Breast epithelium (tissue), 3 donors: ENCODE measurements at regions not wholly inside any gene's neighbourhood (a gene's known extent, or its start where the extent isn't known, plus 50 kb on each side); places are given as distances from the start of the nearest gene placed in this dataset.

Experiments
- POLR2A ChIP-seq: fragments of 450-650 bp; IDR thresholded peaks from one replicate; pipeline ENCODE4 v1.6.1; 2016; ENCODE audit warnings: antibody characterized with exemption, mild to moderate bottlenecking, moderate library complexity
- POLR2AphosphoS5 ChIP-seq, 3 donors: sonication (generic); formaldehyde crosslinking; IDR thresholded peaks; one replicate each; pipeline ENCODE4 v1.6.1; 2017; ENCODE audit warnings: antibody characterized with exemption in 3 of 3
- TF ChIP-seq, protein P1 (sequence below), 3 donors: fragments of 450-650 bp; IDR thresholded peaks; one replicate each; pipeline ENCODE4 v1.5.1; 2016 to 2017; ENCODE audit warnings: antibody characterized with exemption in 3 of 3, mild to moderate bottlenecking in 3 of 3, moderate library complexity in 3 of 3

DNA sequence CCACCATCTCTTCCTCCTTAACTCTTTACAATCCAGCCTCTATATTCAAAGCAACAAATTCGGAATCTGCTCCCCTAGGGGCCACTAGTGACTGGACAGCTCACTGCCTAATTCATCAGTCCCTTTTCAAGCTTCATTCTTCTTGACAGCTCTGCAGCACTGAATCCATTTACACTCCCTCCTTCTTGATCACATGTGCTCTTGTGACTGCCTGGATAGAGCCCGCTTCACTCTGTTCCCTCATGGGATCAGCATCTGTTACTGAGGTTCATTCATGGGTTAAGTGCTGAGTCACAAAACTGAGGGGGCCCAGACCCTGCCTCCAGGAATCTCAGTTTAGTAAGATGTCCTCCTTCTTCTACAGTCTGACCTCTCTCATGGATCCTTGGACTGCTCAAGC is 81.5 kb downstream of the CYRIA start:
- TF ChIP-seq, protein P1, sequence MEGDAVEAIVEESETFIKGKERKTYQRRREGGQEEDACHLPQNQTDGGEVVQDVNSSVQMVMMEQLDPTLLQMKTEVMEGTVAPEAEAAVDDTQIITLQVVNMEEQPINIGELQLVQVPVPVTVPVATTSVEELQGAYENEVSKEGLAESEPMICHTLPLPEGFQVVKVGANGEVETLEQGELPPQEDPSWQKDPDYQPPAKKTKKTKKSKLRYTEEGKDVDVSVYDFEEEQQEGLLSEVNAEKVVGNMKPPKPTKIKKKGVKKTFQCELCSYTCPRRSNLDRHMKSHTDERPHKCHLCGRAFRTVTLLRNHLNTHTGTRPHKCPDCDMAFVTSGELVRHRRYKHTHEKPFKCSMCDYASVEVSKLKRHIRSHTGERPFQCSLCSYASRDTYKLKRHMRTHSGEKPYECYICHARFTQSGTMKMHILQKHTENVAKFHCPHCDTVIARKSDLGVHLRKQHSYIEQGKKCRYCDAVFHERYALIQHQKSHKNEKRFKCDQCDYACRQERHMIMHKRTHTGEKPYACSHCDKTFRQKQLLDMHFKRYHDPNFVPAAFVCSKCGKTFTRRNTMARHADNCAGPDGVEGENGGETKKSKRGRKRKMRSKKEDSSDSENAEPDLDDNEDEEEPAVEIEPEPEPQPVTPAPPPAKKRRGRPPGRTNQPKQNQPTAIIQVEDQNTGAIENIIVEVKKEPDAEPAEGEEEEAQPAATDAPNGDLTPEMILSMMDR (IDR thresholded peaks at IDR 0.05): no peak
- TF ChIP-seq POLR2A (no peak), POLR2AphosphoS5 (IDR thresholded peaks at IDR 0.05) (no peak)
